Loucy (cell line): ENCODE measurements at regions not wholly inside any gene's neighbourhood (a gene's known extent, or its start where the extent isn't known, plus 50 kb on each side); places are given as distances from the start of the nearest gene placed in this dataset.

ENCODE experiments used
- H2AFZ ChIP-seq: fragments of 200-600 bp; sonication (generic); 2 replicates; pipeline ENCODE4 v1.6.0; 2016; ENCODE audit warnings: antibody characterized with exemption, mild to moderate bottlenecking, low read length, moderate library complexity
- H3F3A ChIP-seq: fragments of 200-600 bp; 2 replicates; pipeline ENCODE4 v1.6.0; 2016; ENCODE audit warnings: antibody characterized with exemption, low read depth, mild to moderate bottlenecking
- H3K27me3 ChIP-seq: fragments of 200-600 bp; sonication (generic); 2 replicates; pipeline ENCODE4 v1.6.1; 2014; ENCODE audit warnings: low read length, mild to moderate bottlenecking; ENCODE audit not compliant: insufficient read depth, poor library complexity, severe bottlenecking
- H3K36me3 ChIP-seq: fragments of 200-600 bp; sonication (generic); 2 replicates; pipeline ENCODE4 v1.6.1; 2016; ENCODE audit warnings: low read length; ENCODE audit not compliant: insufficient read depth
- H3K4me1 ChIP-seq: fragments of 200-600 bp; sonication (generic); 2 replicates; pipeline ENCODE4 v1.5.1; 2014; ENCODE audit warnings: low read length, mild to moderate bottlenecking; ENCODE audit not compliant: insufficient read depth, poor library complexity, severe bottlenecking
- H3K4me2 ChIP-seq: fragments of 200-600 bp; sonication (generic); 2 replicates; pipeline ENCODE4 v1.6.0; 2014; ENCODE audit warnings: antibody characterized with exemption, low read length, low read depth, mild to moderate bottlenecking; ENCODE audit not compliant: poor library complexity, severe bottlenecking
- H3K4me3 ChIP-seq: fragments of 200-600 bp; sonication (generic); 2 replicates; pipeline ENCODE4 v1.5.1; 2014; ENCODE audit warnings: low read length, mild to moderate bottlenecking, mixed read lengths; ENCODE audit not compliant: poor library complexity, severe bottlenecking
- H3K79me2 ChIP-seq: fragments of 200-600 bp; sonication (generic); 2 replicates; pipeline ENCODE4 v1.6.1; 2014; ENCODE audit warnings: low read length; ENCODE audit not compliant: insufficient read depth
- H3K9ac ChIP-seq: fragments of 200-600 bp; sonication (generic); 2 replicates; pipeline ENCODE4 v1.6.0; 2014; ENCODE audit warnings: mild to moderate bottlenecking, low read depth, low read length, moderate library complexity; ENCODE audit not compliant: poor library complexity, severe bottlenecking
- H3K9me2 ChIP-seq: fragments of 200-600 bp; sonication (generic); replicated peaks from 2 replicates; pipeline ENCODE4 v1.6.1; 2016; ENCODE audit warnings: low read depth, low read length, mixed read lengths
- H3K9me3 ChIP-seq: fragments of 200-600 bp; sonication (generic); 2 replicates; pipeline ENCODE4 v1.6.1; 2014; ENCODE audit warnings: mild to moderate bottlenecking, antibody characterized with exemption, low read length, low read depth; ENCODE audit not compliant: insufficient read depth
- H4K20me1 ChIP-seq: fragments of 200-600 bp; sonication (generic); 2 replicates; pipeline ENCODE4 v1.6.0; 2014; ENCODE audit warnings: antibody characterized with exemption, low read length, mild to moderate bottlenecking; ENCODE audit not compliant: insufficient read depth, poor library complexity, severe bottlenecking
- EZH2phosphoT487 ChIP-seq: fragments of 200-600 bp; IDR thresholded peaks from 2 replicates; pipeline ENCODE4 v1.6.1; 2018; ENCODE audit warnings: antibody characterized with exemption, mild to moderate bottlenecking, moderate library complexity, borderline replicate concordance
- TF ChIP-seq, protein P1 (sequence below): fragments of 200-600 bp; sonication (generic); conservative IDR thresholded peaks from 2 replicates; pipeline ENCODE4 v1.5.1; 2014; ENCODE audit warnings: mild to moderate bottlenecking, antibody characterized with exemption, low read length

GRCh38 chr14:82546401-82546800 is 1012.7 kb upstream of the SEL1L start:
- Histone ChIP-seq H3F3A (no peaks in the 10 kb centered on the region), H3K27me3 (no peaks in the 10 kb centered on the region), H4K20me1 (no peaks in the 10 kb centered on the region), H3K4me3 (no peak overlapping the region), H3K9me3 (no peaks in the 10 kb centered on the region), H3K79me2 (no peaks in the 10 kb centered on the region), H3K36me3 (no peaks in the 10 kb centered on the region), H3K9me2 (no peaks in the 10 kb centered on the region), H3K9ac (no peak overlapping the region), H3K4me1 (no peaks in the 10 kb centered on the region), H3K4me2 (no peak overlapping the region), H2AFZ (no peak overlapping the region)
- TF ChIP-seq, protein P1, sequence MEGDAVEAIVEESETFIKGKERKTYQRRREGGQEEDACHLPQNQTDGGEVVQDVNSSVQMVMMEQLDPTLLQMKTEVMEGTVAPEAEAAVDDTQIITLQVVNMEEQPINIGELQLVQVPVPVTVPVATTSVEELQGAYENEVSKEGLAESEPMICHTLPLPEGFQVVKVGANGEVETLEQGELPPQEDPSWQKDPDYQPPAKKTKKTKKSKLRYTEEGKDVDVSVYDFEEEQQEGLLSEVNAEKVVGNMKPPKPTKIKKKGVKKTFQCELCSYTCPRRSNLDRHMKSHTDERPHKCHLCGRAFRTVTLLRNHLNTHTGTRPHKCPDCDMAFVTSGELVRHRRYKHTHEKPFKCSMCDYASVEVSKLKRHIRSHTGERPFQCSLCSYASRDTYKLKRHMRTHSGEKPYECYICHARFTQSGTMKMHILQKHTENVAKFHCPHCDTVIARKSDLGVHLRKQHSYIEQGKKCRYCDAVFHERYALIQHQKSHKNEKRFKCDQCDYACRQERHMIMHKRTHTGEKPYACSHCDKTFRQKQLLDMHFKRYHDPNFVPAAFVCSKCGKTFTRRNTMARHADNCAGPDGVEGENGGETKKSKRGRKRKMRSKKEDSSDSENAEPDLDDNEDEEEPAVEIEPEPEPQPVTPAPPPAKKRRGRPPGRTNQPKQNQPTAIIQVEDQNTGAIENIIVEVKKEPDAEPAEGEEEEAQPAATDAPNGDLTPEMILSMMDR, result no peak
- TF ChIP-seq EZH2phosphoT487, result no peak

- no peak overlapping the region for H3K4me3 ChIP-seq
- H3F3A ChIP-seq, result no peaks in the 10 kb centered on the region
- H3K9me2 ChIP-seq, result no peaks in the 10 kb centered on the region
- no peak overlapping the region for H3K4me2 ChIP-seq
- H3K4me1 ChIP-seq, result no peaks in the 10 kb centered on the region
- no peak overlapping the region for H2AFZ ChIP-seq
- TF ChIP-seq, protein P1, result no peak
- TF ChIP-seq EZH2phosphoT487, result no peak
- H3K27me3 ChIP-seq, result no peaks in the 10 kb centered on the region
- H3K9ac ChIP-seq, result no peak overlapping the region
- no peaks in the 10 kb centered on the region for H3K79me2 ChIP-seq
- no peaks in the 10 kb centered on the region for H4K20me1 ChIP-seq
- no peaks in the 10 kb centered on the region for H3K36me3 ChIP-seq
- 0 out of 2 replicates have a peak, but pooled peaks cover 4% of the 10 kb centered on the region for H3K9me3 ChIP-seq
Measured at GRCh38 chr14:82549306-82549990, 1015.8 kb upstream of the SEL1L start.

DNA sequence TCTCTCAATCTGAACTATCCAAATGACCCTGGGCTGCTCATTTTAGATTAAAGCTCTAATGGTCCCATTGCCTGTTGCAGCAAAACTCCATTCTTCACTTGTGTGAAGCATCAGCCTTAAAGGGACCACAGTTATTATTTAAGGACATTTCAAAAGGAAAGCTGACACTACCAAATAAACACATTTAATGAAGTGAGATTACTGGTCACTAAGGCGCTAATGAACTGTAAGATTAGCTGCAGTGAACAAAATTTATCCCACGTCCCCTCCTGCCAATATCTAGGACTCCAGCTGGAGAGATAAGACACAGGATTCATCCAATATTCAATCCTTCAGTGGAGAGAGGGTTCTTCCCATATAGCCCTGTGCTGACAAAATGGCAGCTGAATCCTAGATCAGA is 1029.2 kb upstream of the SEL1L start:
- H3K36me3 ChIP-seq, result no peaks in the 10 kb centered on the region
- no peaks in the 10 kb centered on the region for H3F3A ChIP-seq
- no peak overlapping the region for H2AFZ ChIP-seq
- H3K4me1 ChIP-seq, result no peaks in the 10 kb centered on the region
- no peak overlapping the region for H3K4me3 ChIP-seq
- no peak overlapping the region for H3K9ac ChIP-seq
- no peak overlapping the region for H3K4me2 ChIP-seq
- H3K27me3 ChIP-seq, result no peaks in the 10 kb centered on the region
- H3K79me2 ChIP-seq, result no peaks in the 10 kb centered on the region
- H3K9me2 ChIP-seq, result no peaks in the 10 kb centered on the region
- no peaks in the 10 kb centered on the region for H4K20me1 ChIP-seq
- no peak for TF ChIP-seq EZH2phosphoT487
- TF ChIP-seq, protein P1, result no peak
- H3K9me3 ChIP-seq, result no peaks in the 10 kb centered on the region
